KOPT-K1 (cell line): ENCODE measurements at regions not wholly inside any gene's neighbourhood (a gene's known extent, or its start where the extent isn't known, plus 50 kb on each side); places are given as distances from the start of the nearest gene placed in this dataset.
"Not testable (repeated sequence)": the region's sequence is repeated elsewhere in the genome, so short reads cannot be mapped to it uniquely, and the experiment has no call there.

Source experiments
- H3K27ac ChIP-seq: fragments of 200-600 bp; sonication (generic); 2 replicates; pipeline ENCODE4 v1.5.1; 2016; ENCODE audit warnings: antibody characterized with exemption, mild to moderate bottlenecking, low read depth, low read length; ENCODE audit not compliant: poor library complexity, severe bottlenecking
- H3K36me3 ChIP-seq: fragments of 200-600 bp; sonication (generic); 2 replicates; pipeline ENCODE4 v1.5.1; 2017; ENCODE audit warnings: antibody characterized with exemption, mild to moderate bottlenecking, low read length, moderate library complexity; ENCODE audit not compliant: insufficient read depth
- H3K9me3 ChIP-seq: fragments of 200-600 bp; sonication (generic); 2 replicates; pipeline ENCODE4 v1.5.1; 2017; ENCODE audit warnings: antibody characterized with exemption, low read length, mild to moderate bottlenecking; ENCODE audit not compliant: insufficient read depth, poor library complexity, severe bottlenecking

DNA sequence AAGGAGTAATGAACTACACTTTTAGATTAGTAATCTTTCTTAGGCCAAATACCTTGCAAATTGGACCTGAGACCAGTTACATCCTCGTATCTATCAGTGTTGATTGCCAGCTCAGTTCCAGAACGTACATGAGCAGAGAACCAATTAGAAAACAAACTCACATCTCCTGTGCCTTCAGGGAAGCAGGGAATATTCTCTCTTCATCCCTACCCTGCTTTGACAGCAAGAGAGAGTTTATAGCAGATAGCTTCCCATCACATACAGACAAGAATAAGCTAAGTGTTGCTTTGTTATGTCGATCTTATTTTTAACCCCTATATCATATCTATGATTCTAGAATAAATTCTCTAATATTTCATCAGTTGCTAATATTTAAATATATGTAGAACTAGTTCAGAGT, 181.8 kb downstream of the DSC3 start:
- Histone ChIP-seq H3K36me3 (no peaks in the 10 kb centered on the region), H3K9me3 (no peaks in the 10 kb centered on the region), H3K27ac (no peak overlapping the region)

DNA sequence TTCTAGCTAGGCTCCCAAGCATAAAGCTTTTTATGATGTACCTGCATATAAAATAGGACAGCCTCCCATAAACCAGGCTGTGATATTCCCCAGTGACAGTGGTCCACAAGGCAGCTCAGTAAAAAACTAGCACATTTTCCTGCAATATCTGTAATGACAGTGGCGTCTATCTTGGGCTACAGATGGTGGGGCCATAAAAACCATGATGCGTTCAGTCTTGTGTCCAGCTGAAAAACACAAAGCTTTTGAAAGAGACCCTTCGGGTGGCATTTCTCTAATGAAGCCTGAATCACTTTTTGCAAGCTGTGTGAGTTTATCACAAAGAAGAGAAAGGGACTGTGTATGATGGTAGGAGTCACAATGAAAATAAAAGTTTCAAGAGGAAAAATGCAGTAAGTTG, 183.5 kb downstream of the DSC3 start:
- no peak overlapping the region for H3K27ac ChIP-seq

DNA sequence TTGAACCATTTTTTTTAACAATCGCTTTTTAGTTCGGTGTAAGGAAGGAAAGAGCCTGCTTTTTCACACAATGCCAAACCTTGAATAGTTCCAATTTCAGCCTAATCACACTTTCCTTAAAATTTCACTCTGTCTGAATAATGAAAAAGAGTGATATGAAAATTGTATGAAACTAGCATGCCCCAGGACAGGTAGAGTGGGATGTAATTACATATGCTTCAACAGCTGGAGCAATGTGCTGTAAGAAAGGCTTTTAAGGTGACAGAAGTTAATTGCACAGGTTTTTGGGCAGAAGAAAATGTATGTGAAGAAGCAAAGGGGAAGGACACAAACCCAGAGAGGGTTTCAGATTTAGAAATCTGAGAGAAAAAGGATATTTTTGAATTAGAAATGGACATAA, 184.0 kb downstream of the DSC3 start:
- H3K27ac ChIP-seq, result no peak overlapping the region
- no peaks in the 10 kb centered on the region for H3K9me3 ChIP-seq
- H3K36me3 ChIP-seq, result no peaks in the 10 kb centered on the region

More for the DNA sequence above, 183.5 kb downstream of the DSC3 start:
- H3K36me3 ChIP-seq, result no peaks in the 10 kb centered on the region
- no peaks in the 10 kb centered on the region for H3K9me3 ChIP-seq

DNA sequence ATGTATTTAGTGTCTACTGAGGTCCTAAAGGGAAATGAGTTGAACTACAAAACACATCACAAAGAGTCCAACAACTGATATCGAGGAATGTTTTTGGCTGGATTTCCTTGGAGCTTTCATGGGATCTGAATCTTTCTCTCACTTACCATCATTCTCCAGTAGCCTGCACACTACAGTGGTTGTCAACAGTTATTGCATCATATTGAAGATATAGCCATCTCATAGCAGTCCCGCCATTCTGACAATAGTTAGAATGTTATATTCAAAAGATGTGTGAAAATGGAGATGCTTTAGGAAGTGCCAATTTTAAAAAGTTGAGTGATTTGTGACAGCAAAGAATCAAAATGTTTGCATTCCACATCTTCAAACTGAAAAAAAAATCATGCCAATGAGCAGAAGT, 186.8 kb downstream of the DSC3 start:
- H3K36me3 ChIP-seq, result no peaks in the 10 kb centered on the region
- no peak overlapping the region for H3K27ac ChIP-seq
- H3K9me3 ChIP-seq, result no peaks in the 10 kb centered on the region

DNA sequence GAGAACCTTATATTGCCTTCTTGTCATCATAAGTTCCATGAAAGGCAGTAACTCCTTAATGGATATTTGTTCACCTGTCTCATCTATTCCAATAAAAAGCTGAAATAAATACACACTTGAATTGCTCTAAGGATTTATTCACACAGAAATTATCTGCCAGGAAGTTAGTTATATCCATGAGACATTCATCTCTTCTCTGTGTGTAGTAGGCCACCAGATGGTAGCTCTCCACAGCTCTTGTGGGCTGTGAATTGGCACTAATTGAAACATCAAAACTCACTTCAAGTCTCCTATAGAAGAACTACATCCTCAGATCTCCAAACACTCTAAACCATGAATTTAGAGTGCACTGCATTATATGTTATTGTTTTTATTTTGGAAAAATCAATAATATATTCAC, 189.6 kb downstream of the DSC3 start:
- no peak overlapping the region for H3K27ac ChIP-seq
- H3K9me3 ChIP-seq, result no peaks in the 10 kb centered on the region
- no peaks in the 10 kb centered on the region for H3K36me3 ChIP-seq

DNA sequence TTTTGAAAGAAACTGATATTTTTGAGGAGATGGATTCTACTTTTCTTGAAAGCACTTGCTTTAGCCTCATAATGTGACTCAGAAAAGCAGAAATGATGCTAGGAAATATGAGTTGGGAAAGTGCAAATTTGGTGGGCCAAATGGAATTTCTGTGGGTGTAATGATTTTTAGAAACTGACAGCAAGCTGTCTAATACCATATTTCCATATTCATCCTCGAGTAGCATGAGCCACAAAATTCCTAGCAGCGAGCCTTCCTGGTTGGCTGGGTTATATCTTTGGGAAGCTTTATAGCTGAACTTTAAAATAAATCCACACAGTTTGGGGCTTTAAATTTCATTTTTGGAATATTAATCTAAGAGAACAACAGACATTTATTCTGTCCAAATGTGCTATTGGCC, 190.0 kb downstream of the DSC3 start:
- Histone ChIP-seq H3K36me3 (no peaks in the 10 kb centered on the region), H3K27ac (no peak overlapping the region), H3K9me3 (no peaks in the 10 kb centered on the region)

DNA sequence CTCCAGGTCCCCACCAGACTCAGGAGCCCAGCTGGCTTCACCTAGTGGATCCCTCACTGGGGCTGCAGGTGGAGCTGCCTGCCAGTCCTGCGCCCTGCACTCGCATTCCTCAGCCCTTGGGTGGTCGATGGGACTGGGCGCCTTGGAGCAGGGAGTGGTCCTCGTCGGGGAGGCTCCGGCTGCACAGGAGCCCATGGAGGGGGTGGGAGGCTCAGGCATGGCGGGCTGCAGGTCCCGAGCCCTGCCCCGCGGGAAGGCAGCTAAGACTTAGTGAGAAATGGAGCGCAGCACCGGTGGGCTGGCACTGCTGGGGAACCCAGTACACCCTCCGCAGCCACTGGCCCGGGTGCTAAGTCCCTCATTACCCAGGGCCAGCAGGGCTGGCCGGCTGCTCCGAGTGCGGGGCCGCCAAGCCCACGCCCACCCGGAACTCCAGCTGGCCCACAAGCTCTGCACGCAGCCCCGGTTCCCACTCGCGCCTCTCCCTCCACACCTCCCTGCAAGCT, 203.4 kb downstream of the DSC3 start:
- not testable (repeated sequence) for H3K27ac ChIP-seq, H3K36me3 ChIP-seq, H3K9me3 ChIP-seq

DNA sequence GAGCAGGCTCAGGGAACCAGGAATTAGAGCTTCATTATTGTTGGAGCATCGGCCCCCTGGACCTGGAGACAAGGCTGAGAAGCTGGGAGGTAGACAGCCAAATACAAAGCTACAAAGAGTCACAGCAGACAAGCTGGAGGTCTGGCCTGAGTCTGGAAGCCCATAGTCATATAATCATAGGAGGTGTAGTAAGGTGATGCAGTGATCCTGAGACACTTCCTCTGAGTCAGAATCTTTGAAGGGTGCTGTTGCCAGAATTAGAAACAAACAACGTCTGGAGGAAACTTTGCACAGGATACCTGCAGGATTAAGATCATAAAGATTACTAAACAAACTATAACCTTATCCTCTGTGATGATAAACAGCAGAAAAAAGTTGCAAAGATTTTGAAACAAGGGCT, 213.8 kb downstream of the DSC3 start:
- H3K36me3 ChIP-seq, result no peaks in the 10 kb centered on the region
- H3K9me3 ChIP-seq, result no peaks in the 10 kb centered on the region
- no peak overlapping the region for H3K27ac ChIP-seq

DNA sequence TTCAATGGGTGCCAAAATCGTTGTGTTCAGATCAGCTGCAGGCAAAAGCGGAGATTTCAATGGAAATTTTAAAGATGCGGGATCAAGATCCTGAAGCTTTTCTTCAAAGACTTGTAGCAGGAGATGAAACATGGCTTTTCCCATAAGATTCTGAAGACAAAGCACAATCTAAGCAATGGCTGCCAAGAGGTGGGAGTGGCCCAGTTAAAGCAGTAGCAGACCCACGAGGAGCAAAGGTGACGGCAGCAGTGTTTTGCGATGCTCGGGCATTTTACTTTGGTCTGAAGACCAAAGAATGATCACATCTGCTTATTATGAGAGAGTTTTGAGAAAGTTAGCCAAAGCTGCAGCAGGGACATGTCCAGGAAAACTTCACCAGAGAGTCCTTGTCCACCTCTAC, 222.9 kb downstream of the DSC3 start:
- Histone ChIP-seq H3K36me3 (no peaks in the 10 kb centered on the region), H3K27ac (no peak overlapping the region), H3K9me3 (no peaks in the 10 kb centered on the region)

DNA sequence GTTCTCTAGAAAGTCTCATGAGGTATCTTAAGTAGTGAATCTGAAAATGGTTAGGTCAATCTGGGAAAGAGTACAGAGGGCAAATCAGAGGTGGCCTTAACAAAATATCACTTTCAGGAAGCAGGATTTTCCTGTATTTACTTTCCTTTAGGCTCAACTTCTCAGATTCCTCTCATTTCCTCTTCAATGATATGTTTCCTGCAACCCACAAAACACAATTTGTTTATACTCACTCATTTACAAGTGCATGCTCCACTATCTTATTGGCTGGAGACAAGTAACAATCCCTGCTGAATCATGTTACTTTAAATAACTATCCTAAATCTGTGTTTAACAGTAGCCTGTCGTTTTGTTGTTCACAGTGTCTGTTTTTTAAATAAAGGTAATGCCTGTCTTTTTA, 228.1 kb downstream of the DSC3 start:
- H3K9me3 ChIP-seq, result no peaks in the 10 kb centered on the region
- no peak overlapping the region for H3K27ac ChIP-seq

DNA sequence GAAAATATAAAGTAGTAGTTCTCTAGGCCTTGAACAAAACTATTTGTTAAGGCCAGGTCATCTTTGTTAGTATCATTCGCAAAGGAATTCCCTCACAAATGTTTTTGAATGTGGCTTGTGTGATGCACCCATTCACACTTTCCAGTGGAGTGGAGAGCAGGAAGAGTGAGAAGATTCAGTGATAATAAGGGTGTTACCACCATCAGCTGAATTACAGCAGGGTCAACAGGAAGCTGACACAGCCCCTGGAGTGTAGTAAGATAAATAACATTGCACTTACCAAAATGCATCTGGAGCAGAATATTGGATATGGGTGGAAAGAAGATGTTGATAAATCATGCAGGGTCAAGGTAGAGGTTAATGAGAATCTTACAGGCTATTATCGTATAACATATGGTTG, 231.0 kb downstream of the DSC3 start:
- Histone ChIP-seq H3K9me3 (no peaks in the 10 kb centered on the region), H3K36me3 (no peaks in the 10 kb centered on the region), H3K27ac (no peak overlapping the region)

More for the DNA sequence above, 228.1 kb downstream of the DSC3 start:
- H3K36me3 ChIP-seq, result no peaks in the 10 kb centered on the region

DNA sequence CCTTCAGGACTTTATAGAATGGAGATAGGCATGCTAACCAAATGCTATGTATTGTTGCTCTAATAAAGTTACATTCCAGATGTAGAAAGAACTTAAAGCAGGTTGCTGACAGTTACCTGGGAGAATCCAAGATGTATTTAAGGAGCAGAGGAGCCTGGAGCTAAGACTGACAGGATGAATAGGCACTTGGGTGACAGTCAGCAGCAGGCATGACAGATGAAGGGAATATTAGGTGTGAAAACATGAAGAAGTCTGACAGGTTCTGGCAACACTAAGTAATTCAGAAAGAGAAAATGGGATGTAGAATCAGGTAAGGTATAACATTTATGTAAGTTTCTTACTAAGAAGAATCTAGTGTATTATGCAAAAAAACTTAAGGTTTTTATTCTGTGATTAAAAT, 232.0 kb downstream of the DSC3 start:
- Histone ChIP-seq H3K36me3 (no peaks in the 10 kb centered on the region), H3K27ac (no peak overlapping the region), H3K9me3 (no peaks in the 10 kb centered on the region)

DNA sequence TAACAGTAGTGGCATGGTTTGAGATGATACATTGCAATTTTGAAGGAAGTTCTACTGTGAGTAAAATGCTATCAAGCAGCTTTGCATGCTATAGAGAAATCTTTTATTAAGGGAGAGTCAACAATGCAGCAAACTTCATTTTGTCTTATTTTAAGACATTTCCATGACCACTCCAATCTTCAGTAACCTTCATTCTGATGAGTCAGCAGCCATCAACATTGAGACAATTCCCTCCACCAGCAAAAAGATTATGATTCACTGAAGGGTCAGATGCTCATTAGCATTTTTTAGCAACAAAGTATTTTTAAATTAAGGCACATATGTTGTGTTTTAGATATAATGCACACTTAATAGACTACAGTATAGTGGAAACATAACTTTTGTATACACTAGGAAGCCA, 235.7 kb downstream of the DSC3 start:
- Histone ChIP-seq H3K36me3 (no peaks in the 10 kb centered on the region), H3K27ac (no peak overlapping the region), H3K9me3 (no peaks in the 10 kb centered on the region)

DNA sequence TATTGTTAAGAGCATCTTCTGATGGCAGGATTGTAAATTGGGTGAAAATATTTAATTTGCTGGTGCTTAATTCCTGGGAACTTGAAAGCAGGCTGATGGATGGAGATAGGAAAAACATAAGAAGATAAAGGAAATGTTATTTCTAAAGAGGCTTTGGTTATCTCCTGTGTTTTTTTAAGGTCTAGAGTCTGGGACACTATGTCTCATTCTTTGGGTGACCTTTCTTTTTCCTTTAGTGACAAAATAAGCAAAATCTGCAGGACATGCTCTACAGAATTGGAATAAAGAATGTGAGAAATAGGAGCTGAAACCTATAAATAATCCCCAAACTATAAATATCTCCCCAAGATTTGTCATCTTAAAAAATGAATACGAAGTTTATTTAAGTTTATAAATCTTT, 241.7 kb downstream of the DSC3 start:
- no peaks in the 10 kb centered on the region for H3K36me3 ChIP-seq
- H3K27ac ChIP-seq, result no peak overlapping the region
- H3K9me3 ChIP-seq, result no peaks in the 10 kb centered on the region

DNA sequence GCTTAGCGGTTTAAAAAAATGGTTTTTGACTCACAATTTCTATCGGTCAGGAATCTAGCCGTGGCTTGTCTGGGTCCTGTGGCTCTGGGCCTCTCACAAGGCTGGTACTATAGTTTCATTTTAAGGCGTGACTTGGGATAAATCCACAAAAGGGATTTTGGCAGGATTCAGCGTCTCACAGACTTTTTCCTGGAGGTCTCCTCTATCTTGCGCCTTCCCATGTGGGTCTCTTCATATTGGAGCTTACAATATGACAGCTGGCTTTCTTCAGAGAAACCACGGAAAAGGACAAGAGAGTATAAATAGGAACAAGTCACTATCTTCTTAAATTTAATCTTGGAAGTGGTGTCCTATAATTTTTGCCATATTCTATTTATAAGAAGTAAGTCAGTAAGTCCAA, 250.5 kb downstream of the DSC3 start:
- H3K27ac ChIP-seq, result no peak overlapping the region
- H3K36me3 ChIP-seq, result no peaks in the 10 kb centered on the region
- no peaks in the 10 kb centered on the region for H3K9me3 ChIP-seq

DNA sequence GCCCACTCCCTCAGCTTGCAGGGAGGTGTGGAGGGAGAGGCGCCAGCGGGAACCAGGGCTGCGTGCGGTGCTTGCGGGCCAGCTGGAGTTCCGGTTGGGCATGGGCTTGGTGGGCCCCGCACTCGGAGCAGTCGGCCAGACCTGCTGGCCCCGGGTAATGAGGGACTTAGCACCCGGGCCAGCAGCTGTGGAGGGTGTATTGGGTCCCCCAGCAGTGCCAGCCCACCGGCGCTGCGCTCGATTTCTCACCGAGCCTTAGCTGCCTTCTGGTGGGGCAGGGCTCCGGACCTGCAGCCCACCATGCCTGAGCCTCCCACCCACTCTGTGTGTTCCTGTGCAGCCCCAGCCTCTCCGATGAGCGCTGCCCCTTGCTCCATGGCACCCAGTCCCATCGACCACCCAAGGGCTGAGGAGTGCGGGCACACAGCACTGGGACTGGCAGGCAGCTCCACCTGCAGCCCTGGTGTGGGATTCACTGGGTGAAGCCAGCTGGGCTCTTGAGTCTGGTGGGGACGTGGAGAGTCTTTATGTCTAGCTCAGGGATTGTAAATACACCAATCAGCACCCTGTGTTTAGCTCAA, 254.0 kb downstream of the DSC3 start:
- H3K27ac ChIP-seq, H3K36me3 ChIP-seq, H3K9me3 ChIP-seq: not testable (repeated sequence)
